NCI-H524 (cell line): ENCODE measurements at regions not wholly inside any gene's neighbourhood (a gene's known extent, or its start where the extent isn't known, plus 50 kb on each side); places are given as distances from the start of the nearest gene placed in this dataset.
"Not testable (repeated sequence)": the region's sequence is repeated elsewhere in the genome, so short reads cannot be mapped to it uniquely, and the experiment has no call there.

ENCODE experiments used
- DNase-seq, 2 experiments: peaks; one replicate each; lab custom pipeline; 2025; lab: John Stamatoyannopoulos, UW

- DNase-seq, result peak in 1 of 2 experiments; percentile 14
These were observed 258.9 kb downstream of the SETD4 start for GRCh38 chr21:35801391-35801790.

GRCh38 chr21:35800796-35801385 lies 259.4 kb downstream of the SETD4 start:
- DNase-seq, result not testable (repeated sequence)

- DNase-seq, result no peak
These were observed 263.5 kb downstream of the SETD4 start for GRCh38 chr21:35796844-35797243.

GRCh38 chr21:35794527-35794926 lies 265.8 kb downstream of the SETD4 start:
- not testable (repeated sequence) for DNase-seq

- peak in 1 of 2 experiments; percentile 26 for DNase-seq
These were observed 267.6 kb downstream of the SETD4 start for GRCh38 chr21:35792569-35793305.

- peak in 1 of 2 experiments; percentile 18 for DNase-seq
These were observed 268.6 kb downstream of the SETD4 start for GRCh38 chr21:35791541-35792325.

GRCh38 chr21:35783721-35784120 lies 276.6 kb downstream of the SETD4 start:
- DNase-seq, result no peak

- DNase-seq, result no peak
These were observed 277.7 kb downstream of the SETD4 start for GRCh38 chr21:35782667-35783066.

- DNase-seq, result no peak
These were observed 279.3 kb downstream of the SETD4 start for GRCh38 chr21:35780983-35781382.

- DNase-seq, result no peak
These were observed 280.4 kb downstream of the SETD4 start for GRCh38 chr21:35779690-35780570.

GRCh38 chr21:35779167-35779566 lies 281.2 kb downstream of the SETD4 start:
- DNase-seq, result no peak

- no peak for DNase-seq
These were observed 283.2 kb downstream of the SETD4 start for GRCh38 chr21:35777081-35777480.

- DNase-seq, result no peak
These were observed 284.4 kb downstream of the SETD4 start for GRCh38 chr21:35775778-35776544.

GRCh38 chr21:35770101-35770945 lies 290.0 kb downstream of the SETD4 start:
- no peak for DNase-seq

GRCh38 chr21:35768187-35768586 lies 292.1 kb downstream of the SETD4 start:
- DNase-seq, result no peak

GRCh38 chr21:35764586-35764985 lies 295.7 kb downstream of the SETD4 start:
- peak in 1 of 2 experiments; percentile 15 for DNase-seq

- DNase-seq, result no peak
These were observed 296.2 kb downstream of the SETD4 start for GRCh38 chr21:35764077-35764476.

GRCh38 chr21:35754583-35754982 lies 305.7 kb downstream of the SETD4 start:
- DNase-seq, result no peak

- no peak for DNase-seq
These were observed 307.0 kb downstream of the SETD4 start for GRCh38 chr21:35753308-35753707.

GRCh38 chr21:35751171-35751570 lies 309.2 kb downstream of the SETD4 start:
- no peak for DNase-seq
